ENCODE measurements at regions not wholly inside any gene's neighbourhood (a gene's known extent, or its start where the extent isn't known, plus 50 kb on each side); places are given as distances from the start of the nearest gene placed in this dataset.

- TF ChIP-seq ZNF561 (CRISPR knock-in tag; conservative IDR thresholded peaks at IDR 0.05), result no peak
- no peak for TF ChIP-seq E2F6 (IDR thresholded peaks at IDR 0.05; ENCODE audit: borderline replicate concordance in 1 of 2, extremely low read depth in 1 of 2, insufficient read depth in 1 of 2, insufficient read length in 1 of 2, low read depth in 1 of 2, low read length in 1 of 2, poor library complexity in 1 of 2, severe bottlenecking in 1 of 2)
- TF ChIP-seq XRCC4 (IDR thresholded peaks at IDR 0.05; ENCODE audit: extremely low read depth, insufficient read depth, insufficient read length), result no peak
- TF ChIP-seq ZNF696 (CRISPR knock-in tag; conservative IDR thresholded peaks at IDR 0.05), result no peak
Observed at GRCh38 chr16:55102531-55102930, 171.9 kb downstream of the IRX5 start (continued).

GRCh38 chr16:55107851-55108250 lies 177.2 kb downstream of the IRX5 start:
- no peak overlapping the region for H3K27ac ChIP-seq (ENCODE audit: extremely low read depth, low read depth, low read length)
- H3K4me3 ChIP-seq, result no peak overlapping the region
- no peak for DNase-seq (ENCODE audit: extremely low read depth in 1 of 4, low spot score in 3 of 4)
- no peaks in the 10 kb centered on the region for H4K20me1 ChIP-seq (replicated peaks; ENCODE audit: control insufficient read depth, insufficient read depth, low read length)
- H3K9me1 ChIP-seq (ENCODE audit: control insufficient read depth, insufficient read depth, low read length), result no peaks in the 10 kb centered on the region
- ChIA-PET POLR2A (interaction anchor here (0.6 kb wide), 1 partner anchor 37 kb away, joined by 4 read pairs; no protein-coding TSS in a partner anchor), CTCF (ENCODE audit: low intra/inter-chr PET ratio) (no interaction called here)
- 0% methylated on average over 3 of the region's 3 CpGs for WGBS (ENCODE audit: insufficient coverage, low coverage, missing lambda C conversion rate)
- no peaks in the 10 kb centered on the region for H3K36me3 ChIP-seq (ENCODE audit: control insufficient read depth, insufficient read depth, low read length)
- FAIRE-seq, result no peak
- H3K4me1 ChIP-seq (replicated peaks in 1 of 2; ENCODE audit: control insufficient read depth in 2 of 2, insufficient read depth in 2 of 2, low read length in 2 of 2), result no peaks in the 10 kb centered on the region
- TF ChIP-seq TAL1 (IDR thresholded peaks at IDR 0.05) (no peak), CEBPG (CRISPR knock-in tag; IDR thresholded peaks at IDR 0.05) (no peak), CEBPG (tag; conservative IDR thresholded peaks at IDR 0.05 in 1 of 2, IDR thresholded peaks at IDR 0.05 in 1 of 2) (0 out of 4 replicates have a peak, but pooled peaks of 1 of the 2 experiments have one; percentile 6)
- no peak for ATAC-seq
- no peak overlapping the region for H3K4me2 ChIP-seq (ENCODE audit: insufficient read depth, low read length)
- BruUV-seq (replicated peaks), result no TSS peak
- in situ Hi-C loops (cut with MboI), result no loop called here
- H3K79me2 ChIP-seq (ENCODE audit: control insufficient read depth, insufficient read depth, low read length), result no peaks in the 10 kb centered on the region
- H3K9ac ChIP-seq (ENCODE audit: insufficient read depth in 1 of 2, low read depth in 2 of 2, low read length in 2 of 2), result no peak overlapping the region
- intact Hi-C loops (cut with micrococcal nuclease), result no loop called here
- H2AFZ ChIP-seq (ENCODE audit: low read depth, low read length), result no peak overlapping the region
- no peaks in the 10 kb centered on the region for H3K9me3 ChIP-seq (replicated peaks; ENCODE audit: control insufficient read depth, insufficient read depth, low read depth, low read length)
- H3K27me3 ChIP-seq (ENCODE audit: control insufficient read depth in 2 of 2, insufficient read depth in 2 of 2, low read length in 2 of 2), result peaks cover 14 to 42% of the 10 kb centered on the region in 2 experiments

Data from K562 (cell line).